ENCODE measurements at regions not wholly inside any gene's neighbourhood (a gene's known extent, or its start where the extent isn't known, plus 50 kb on each side); places are given as distances from the start of the nearest gene placed in this dataset.

DNA sequence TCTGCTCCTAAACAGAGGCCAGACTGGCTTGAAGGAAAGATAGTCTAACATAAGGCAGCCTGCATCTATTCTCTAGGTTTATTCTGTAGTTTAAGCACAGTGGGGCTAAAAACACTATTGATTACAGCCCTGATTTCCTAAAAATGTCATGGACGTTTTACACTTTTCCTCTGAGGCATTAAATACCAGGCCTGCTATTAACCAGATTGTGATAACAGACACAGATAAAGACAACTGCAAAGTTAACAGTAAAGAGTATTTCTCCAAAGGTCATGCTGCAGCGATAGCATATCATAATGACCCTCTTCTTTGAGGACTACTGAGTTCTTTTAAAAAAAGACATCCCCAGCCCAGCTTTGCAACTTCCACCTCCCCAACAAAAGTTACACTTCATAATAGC, 59.6 kb upstream of the MON1B start:
- Histone ChIP-seq H3K9me3 (ENCODE audit: insufficient read depth, low read depth, low read length) (no peaks in the 10 kb centered on the region), H3K27me3 (ENCODE audit: insufficient read depth, low read length) (no peaks in the 10 kb centered on the region), H3K9ac (ENCODE audit: low read depth, low read length) (no peak overlapping the region), H3K36me3 (ENCODE audit: insufficient read depth, low read depth, low read length) (no peaks in the 10 kb centered on the region), H3K4me3 (ENCODE audit: low read length) (no peak overlapping the region), H3K4me1 (ENCODE audit: insufficient read depth, low read length) (no peaks in the 10 kb centered on the region), H3K27ac (ENCODE audit: low read length) (no peak overlapping the region)

DNA sequence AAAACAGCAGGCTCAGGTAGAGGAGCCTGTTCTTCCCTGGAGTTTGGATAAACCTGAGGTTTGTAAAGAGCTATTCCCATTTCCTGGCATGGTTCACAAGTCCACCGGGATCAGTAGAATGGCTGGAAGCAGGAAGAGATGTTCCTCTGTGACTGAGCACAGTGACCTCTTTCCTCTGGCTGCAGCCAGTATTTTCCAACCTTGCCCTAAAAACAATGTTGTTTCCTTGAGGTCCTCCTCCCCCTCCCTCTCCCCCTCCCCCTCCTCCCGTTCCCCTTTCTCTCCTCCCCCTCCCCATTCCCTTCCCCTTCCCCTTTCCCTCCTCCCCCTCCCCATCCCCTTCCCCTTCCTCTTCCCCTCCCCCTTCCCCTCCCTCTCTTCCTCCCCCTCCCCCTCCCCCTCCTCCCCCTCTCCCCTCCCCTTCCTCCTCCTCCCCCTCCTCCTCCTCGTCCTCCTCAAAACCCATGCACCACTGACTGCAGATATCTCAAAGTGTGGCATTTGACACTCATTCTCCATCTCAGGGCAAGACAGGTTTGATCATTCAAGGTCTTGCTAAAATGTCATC, 58.9 kb upstream of the MON1B start:
- H3K9me3 ChIP-seq (ENCODE audit: insufficient read depth, low read depth, low read length), result no peaks in the 10 kb centered on the region
- H3K27me3 ChIP-seq (ENCODE audit: insufficient read depth, low read length), result no peaks in the 10 kb centered on the region
- no peak overlapping the region for H3K4me3 ChIP-seq (ENCODE audit: low read length)
- H3K27ac ChIP-seq (ENCODE audit: low read length), result no peak overlapping the region
- no peak overlapping the region for H3K9ac ChIP-seq (ENCODE audit: low read depth, low read length)
- H3K36me3 ChIP-seq (ENCODE audit: insufficient read depth, low read depth, low read length), result no peaks in the 10 kb centered on the region
- no peaks in the 10 kb centered on the region for H3K4me1 ChIP-seq (ENCODE audit: insufficient read depth, low read length)

DNA sequence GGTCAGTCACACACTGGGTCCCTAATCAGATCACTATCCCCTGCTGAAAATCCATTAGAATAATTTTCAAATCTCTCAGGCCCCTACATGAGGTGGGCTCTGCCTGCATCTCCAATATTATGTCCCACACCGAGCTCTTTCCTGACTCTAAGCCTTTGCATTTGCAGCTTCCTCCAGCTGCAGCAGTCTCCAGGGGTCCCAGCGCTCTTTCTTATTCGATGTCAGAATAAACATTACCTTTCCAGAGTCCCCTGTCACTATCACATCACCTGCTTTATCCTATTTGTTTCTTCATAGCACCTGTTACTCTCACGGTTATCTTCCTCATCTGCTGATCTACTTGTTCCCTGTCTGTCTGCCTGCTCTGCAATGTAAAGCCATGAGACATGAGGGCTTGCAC, 57.3 kb upstream of the MON1B start:
- Histone ChIP-seq H3K9ac (ENCODE audit: low read depth, low read length) (no peak overlapping the region), H3K9me3 (ENCODE audit: insufficient read depth, low read depth, low read length) (no peaks in the 10 kb centered on the region), H3K27ac (ENCODE audit: low read length) (no peak overlapping the region), H3K4me1 (ENCODE audit: insufficient read depth, low read length) (no peaks in the 10 kb centered on the region), H3K36me3 (ENCODE audit: insufficient read depth, low read depth, low read length) (no peaks in the 10 kb centered on the region), H3K27me3 (ENCODE audit: insufficient read depth, low read length) (no peaks in the 10 kb centered on the region), H3K4me3 (ENCODE audit: low read length) (no peak overlapping the region)

DNA sequence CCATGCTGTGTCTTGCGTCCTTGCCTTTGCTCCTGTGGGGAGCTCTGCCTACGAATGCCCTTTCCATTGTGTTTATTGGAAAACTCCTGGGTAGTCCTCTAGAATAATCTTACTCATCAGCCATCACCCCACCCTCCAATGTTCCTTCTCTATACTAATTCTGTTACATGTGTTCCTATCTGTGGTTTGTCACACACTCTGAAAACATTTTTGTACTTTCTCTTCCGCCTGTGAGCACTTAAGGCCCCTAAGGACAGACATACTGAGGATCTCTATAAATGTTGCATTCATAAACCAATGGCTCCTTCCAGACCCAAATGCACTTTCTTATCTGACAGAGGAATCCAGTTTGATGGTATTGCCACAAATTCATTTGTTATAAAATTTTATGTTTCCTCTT, 53.9 kb upstream of the MON1B start:
- no peak overlapping the region for H3K4me3 ChIP-seq (ENCODE audit: low read length)
- no peaks in the 10 kb centered on the region for H3K36me3 ChIP-seq (ENCODE audit: insufficient read depth, low read depth, low read length)
- H3K27ac ChIP-seq (ENCODE audit: low read length), result no peak overlapping the region
- H3K4me1 ChIP-seq (ENCODE audit: insufficient read depth, low read length), result no peaks in the 10 kb centered on the region
- H3K9ac ChIP-seq (ENCODE audit: low read depth, low read length), result no peak overlapping the region
- no peaks in the 10 kb centered on the region for H3K9me3 ChIP-seq (ENCODE audit: insufficient read depth, low read depth, low read length)
- H3K27me3 ChIP-seq (ENCODE audit: insufficient read depth, low read length), result no peaks in the 10 kb centered on the region

Measured in iPS-20b (cell line).